ELF-1 (cell line): ENCODE measurements at regions not wholly inside any gene's neighbourhood (a gene's known extent, or its start where the extent isn't known, plus 50 kb on each side); places are given as distances from the start of the nearest gene placed in this dataset.

ENCODE experiments used
- DNase-seq: peaks from one replicate; pipeline ENCODE4 v3.0.0-alpha.2; 2016; ENCODE audit warnings: low read depth, low spot score

DNA sequence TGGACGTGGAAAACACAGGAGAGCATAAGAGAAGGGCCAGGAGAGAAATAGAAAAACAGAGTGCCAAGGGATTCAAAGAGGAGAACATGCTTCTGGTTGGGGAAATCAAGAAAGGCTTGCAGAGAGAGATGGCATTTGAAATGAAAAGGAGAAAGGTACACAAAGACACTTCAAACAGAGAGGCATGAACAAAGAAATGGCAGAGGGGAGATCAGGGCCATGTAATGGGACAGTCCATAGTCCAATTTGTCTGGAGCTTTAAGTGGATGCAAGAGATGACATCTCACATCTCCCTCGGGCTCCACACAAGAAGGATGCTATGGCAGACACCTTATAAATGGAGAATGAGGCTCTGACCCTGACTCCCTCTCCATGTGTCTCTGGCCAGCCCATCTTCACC, 331.1 kb downstream of the MLLT3 start:
- DNase-seq: no peak

DNA sequence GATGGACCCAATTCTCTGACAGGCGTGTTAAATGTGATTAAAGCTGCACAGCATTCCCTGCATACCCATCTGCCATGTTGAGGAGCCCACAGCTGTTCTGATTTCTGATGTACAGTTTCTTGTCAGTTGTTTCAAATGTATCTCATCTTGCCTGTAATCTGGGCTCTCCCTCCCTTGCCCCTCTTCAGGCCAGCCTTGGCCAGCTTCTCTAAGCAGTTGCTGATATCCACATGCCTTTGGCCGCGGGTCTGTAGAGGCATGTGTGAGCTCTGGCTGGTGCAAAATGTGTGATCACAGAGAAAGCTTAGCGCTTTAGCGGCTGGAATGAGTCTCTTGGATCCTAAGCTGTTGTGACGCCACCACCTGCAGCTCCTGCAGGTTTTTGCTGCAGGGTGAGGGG, 332.0 kb downstream of the MLLT3 start:
- peak; percentile 49 for DNase-seq

DNA sequence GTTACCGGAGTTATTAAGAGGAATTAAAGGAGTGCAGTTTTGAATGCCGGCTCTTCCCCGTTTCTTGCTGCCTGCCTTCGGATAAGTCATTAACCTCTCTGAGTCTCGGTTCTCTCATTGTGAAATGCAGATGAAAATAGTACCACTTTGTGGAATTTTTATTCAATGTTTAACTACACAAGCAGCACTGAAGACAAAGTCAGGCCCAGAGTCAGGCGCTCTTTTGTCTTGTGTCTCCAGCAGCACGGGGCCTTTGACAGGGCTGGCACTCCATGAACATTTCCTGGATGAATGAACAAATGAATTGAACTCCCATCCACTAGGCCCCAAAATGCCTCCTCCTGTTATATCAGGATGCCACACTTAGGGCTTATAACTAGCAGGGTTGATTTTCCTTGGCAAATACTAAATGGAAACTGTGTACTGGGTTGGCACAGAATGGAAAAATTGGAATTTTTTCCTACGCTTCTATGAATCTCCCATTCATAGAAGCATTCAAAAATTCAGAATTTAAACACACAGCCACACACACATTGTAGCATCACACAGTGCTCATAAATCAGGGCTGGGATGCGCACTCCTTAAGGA, 332.8 kb downstream of the MLLT3 start:
- no peak for DNase-seq

DNA sequence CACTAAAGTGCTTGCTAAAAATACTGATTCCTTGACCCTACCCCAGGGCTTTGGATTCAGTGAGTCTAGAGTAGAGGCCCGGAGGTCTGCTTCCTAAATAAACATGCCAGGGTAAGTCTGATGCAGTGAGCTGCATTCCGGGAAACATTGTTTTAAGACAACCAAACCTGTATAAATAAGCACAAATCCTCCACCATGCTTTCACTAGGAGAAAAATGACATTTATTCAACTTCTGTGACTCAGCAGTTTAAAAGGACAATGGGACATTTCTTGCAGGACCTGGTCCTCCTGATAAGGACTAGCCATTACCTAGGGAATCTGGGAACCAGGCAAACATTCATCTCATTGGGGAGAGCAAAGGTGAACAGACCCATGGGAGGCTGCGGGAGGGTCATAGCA, 335.3 kb downstream of the MLLT3 start:
- no peak for DNase-seq

DNA sequence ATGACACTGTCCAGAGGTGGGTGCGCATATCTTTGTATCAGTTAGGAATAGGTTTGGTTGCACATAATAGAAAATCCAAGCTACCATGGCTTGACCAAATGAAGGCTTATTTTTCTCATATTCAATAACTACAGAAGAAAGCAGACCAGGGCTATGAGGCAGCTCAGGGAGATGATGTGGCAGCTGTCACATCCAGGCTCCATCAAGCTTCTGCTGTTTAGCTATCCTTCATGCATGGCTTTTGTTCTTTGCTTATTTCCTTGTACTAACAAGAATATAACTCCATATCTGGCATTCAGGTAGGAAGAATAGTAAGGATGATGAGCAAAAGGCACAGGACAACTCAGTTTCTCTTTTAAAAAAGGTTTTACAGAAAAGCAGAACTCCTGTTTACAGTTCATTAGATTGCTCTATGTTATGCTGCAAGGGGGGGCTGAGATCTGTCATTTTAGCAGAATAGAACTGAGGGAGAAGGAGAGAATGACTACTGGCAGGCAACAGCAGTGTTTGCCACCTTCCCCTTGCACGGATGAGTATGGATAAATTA, 336.1 kb downstream of the MLLT3 start:
- no peak for DNase-seq

DNA sequence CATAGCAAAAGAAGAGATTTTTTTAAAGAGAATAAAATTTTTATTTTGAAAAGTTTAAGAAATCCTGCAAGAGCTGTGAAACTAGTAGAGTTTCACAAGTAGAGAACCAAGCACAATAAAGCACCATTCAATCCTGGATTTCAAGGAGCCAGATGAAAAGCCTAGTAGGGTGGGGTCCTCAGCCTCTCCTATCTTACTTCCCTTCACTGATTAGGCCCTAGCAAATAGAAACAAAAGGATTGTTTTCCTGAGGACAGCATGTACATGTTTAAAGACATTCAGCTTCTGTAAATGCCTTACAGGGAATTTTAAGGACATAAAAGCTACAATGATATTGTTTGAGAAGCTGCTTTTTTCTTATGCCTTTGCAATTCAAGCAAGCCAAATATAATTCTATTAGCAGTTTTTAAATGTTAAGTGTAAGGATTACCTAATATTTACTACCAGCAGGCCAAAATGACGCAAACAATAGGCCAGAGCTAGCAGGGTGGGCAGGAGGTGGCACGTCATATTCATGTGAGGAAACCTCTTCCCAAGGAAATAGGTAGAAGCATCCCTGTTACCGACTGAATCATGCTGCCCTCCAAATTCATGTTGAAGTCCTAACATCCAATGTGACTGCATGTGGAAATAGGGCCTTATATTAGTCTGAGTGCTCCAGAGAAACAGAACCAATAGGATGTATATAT, 337.6 kb downstream of the MLLT3 start:
- no peak for DNase-seq

DNA sequence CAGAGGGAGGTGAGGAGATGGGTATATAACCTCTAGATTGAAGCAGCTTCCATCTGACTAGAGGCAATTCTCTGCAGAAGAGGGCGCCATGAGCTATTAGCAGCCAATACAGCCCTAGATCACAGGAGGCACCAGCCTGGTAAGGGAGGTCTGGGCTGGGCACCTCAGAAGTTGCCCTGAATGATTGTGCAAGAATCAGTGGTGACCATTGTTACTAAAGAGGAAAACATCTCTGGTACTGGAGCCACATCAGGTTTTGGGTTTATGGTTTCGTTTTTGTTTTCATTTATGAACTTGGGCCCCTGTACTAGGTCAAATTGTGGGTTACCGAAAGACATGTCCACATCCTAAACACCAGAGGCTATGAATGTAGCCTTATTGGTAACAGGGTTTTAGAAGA, 342.0 kb downstream of the MLLT3 start:
- no peak for DNase-seq

DNA sequence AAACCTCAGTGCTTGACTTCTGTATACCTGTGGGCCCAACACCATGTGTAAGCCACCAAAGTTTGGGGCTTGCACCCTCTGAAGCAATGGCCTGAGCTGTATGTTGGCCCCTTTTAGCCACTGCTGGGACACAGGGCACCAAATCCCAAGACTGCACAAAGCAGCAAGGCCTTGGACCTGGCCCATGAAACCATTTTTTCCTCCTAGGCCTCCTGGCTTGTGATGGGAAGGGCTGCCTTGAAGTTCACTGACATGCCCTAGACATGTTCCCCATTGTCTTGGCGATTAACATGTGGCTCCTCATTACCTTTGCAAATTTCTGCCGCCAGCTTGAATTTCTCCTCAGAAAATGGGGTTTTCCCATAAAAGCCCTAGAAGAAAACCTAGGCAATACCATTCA, 345.5 kb downstream of the MLLT3 start:
- no peak for DNase-seq

DNA sequence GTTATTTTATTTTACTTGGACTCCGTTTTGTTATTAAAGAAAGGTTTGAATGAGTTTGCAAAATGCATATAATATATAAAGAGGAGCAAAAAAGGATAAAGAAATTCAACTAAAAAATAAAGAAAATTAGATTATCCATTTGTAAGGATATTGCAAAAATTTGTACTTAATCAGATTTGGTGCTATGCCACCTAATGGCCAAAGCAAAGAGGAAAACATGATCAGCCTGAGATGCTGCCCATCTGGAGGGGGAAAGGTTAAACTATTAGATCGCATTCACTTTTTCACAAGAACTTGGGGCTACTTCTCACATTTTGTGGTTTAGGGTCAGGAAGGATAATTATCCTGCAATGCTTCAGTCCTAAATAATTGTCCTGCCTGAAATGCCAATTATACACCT, 350.6 kb downstream of the MLLT3 start:
- no peak for DNase-seq

DNA sequence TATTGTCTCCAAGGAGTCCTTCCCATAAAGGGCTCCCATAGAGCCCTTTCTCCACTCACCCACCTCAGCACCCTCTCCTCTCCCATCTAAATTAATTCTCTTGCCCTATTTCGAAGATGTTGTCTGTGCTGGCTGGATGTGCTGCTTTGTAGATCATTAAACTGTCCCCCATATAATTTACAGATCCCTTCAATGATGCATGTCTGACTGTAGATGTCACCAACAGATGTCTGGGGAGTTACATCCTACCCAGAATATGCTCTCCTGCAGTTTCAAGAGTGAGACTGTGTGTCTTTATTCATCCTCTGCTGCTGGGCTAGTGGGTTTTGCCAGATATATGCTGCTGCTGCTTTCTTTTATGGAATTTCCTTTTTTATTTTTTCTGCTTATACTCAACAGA, 351.2 kb downstream of the MLLT3 start:
- DNase-seq: no peak

DNA sequence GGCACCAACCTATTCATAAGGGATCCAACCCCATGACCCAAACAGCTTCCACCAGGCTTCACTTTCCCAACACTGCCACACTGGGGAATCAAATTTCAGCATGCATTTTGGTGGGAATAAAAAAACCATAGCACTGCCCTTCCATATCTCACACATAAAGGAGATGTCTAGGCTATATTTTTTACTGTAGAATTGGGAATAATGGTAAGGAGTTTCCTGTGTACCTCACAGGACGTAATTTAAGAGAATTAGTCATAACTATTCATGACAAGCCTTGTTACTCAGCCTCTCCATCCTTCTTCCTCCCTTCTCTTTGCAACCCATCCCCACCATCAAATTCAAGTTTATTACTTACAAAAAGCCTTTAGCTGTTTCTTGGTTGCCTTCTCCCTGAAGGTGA, 352.1 kb downstream of the MLLT3 start:
- no peak for DNase-seq

DNA sequence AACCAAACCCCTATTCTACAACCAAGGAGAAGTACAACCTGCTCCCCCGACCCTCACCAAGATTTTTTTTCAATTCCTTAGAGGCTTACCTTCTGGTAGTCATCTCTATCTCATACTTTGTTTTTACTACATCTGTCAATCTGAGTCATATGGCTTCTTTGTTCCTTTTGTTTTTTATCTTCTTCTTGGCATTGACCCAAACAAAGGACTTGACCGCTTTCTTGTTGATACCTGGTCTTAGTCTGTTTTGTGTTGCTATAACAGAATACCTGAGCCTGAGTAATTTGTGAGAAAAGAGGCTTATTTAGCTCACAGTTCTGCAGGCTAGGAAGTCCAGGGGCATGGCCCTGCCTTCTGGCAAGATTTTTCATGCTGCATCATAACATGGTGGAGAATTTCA, 352.7 kb downstream of the MLLT3 start:
- DNase-seq: no peak

DNA sequence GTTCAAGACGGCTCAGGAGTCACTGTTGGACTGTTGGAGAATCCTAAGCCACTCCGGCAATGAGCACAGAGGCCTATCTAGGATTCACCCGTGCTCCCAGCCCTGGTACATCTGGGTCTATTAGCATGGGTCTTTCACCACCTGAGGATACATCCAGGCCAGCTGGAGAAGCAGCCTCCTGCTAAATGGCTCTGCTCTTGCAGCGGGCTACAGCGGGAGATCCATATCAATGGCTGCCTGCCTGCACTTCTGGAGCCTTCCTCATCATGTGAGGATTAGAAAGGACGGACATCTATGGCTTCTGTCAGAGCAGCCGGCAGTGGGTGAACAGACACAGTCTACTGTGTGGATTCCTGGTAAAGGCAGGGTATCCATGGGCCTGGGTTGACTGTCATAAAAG, 357.4 kb downstream of the MLLT3 start:
- DNase-seq: no peak

DNA sequence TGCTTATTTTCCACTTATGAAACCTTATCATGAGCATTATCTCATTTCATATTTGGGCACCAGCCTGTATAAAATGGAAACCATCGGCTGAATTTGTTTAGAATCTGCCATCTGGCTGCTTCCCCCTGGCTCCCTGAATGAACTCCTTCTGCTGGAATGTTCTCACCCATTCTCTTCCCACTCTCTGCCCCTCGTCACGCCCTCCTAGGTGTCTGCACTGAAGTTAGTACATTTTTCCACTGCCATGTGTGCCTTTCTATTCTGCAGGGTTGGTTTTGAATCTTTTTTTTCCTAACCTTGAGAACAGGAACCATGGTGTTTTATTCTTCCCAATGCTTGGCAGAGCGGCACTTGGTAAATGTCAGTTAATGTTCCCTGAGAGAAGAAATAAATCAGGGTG, 359.7 kb downstream of the MLLT3 start:
- no peak for DNase-seq

DNA sequence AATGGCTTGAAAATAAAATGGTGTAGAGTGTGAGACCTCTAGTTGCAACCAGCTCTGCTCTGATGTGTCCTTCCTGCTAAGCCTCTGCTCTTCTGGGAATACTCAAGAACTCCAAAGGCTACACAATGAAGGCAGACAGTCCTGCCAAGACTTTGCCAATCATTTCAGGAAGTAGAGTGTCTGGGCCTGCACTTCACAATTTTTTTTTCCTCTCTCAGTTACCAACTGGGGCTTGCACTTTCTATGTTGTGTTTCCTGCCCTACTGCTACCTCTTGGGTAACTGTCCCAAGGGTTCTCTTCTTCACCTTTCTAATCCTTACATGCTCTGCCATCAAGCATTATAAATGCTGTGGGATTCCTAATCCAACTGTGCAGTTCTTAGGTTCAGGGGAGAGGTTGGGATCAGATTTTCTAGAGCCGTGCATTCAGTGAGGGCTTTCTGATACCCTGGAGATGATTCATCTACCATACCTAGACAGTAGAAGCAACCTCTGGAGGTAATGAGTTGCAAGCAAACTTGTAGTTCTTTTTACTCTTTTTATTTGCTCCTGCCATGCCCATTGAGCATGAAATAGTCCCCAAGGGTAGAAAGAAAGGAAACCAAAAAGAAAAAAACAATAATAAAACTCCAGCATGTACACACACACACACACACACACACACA, 365.9 kb downstream of the MLLT3 start:
- no peak for DNase-seq

DNA sequence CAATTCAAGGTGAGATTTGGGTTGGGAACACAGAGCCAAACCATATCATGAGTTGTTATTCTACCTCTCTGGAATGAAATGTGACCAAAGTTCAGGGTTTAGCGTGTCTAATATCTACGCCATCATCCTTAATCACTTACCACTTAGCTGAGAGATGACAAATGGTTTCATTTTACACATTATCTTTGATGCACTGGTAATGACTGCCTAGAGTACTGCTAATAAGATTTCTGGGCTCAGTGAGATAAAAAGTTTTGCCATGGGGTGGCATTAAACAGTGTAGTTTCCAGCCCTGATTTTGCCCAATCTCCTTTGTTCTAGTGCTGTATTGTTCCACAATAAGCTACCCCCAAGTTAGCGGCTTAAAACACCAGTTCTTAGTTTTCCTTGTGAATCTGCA, 367.2 kb downstream of the MLLT3 start:
- no peak for DNase-seq

DNA sequence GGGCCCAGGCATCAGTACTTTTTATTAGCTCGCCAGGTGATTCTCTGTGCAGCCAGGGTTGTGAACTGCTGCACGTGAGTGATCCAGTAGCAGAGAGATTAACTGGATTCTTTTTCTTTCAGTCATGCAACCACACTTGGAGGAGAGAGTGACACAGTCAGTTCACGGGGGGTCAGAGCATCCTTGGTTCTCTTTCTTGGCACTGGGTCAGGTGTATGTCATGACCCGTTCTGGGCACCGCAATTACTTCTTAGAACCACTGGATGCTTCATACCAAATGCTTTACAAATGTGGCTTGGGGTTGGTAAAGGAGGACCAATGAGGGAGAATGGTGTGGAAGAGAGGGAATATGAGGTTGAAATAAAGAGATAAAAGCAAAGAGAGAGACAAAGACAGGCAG, 368.7 kb downstream of the MLLT3 start:
- no peak for DNase-seq

DNA sequence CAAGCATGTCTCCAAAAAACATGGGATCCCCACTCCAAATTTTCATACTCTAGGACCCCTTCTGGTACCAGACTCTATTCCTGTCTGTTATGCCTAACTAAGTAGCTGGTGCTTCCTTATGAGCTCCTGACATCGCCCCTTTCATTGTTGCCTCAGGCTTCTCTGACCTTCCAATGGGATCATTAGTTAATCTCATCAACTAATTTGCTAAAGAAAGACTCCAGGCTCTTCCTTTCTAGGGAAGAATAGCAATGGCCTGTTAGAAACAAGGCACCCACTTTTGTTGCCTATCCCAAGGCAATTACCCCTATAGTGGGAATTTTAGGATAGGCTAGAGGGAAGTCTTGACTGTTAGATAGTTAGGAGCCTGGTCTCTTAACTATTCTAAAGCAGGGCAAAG, 369.5 kb downstream of the MLLT3 start:
- DNase-seq: peak; percentile 58

DNA sequence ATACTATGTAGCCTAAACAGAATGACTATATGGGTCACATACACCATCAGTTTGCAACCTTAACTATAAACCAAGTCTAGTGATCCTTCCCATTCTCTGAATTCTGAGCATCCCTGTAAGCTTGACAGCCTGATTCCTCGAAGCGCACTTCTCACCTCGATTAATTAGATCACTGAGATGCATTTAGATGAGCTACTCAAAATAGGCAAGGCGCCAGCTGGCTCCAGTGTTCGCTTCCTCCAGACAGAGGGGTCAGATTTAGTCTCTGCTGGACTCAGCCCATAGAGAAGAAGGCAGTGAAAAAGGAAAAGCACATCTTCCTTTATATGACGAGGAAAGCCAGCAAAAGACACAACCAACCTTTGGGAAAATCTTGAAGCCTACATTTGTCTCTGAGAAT, 371.5 kb downstream of the MLLT3 start:
- DNase-seq: no peak

DNA sequence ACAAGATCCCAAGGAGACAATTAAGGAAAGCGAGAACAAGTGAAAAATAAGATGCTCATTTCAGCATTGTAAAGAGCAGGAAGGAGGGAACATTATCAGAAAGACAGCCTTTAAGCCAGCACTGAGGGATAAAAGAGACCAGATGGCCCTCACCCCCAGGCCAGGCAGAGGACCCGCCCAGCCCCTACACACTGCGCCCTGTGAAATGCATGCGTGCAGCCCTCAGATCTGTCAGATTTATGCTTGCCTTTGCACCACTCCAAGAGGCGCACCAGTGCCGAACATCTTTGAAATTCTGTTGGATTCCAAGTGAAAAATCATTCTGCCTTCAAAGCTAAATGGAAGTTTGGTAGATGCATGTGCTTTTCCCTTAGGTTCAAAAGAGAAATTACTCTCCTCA, 378.0 kb downstream of the MLLT3 start:
- peak; percentile 40 for DNase-seq

DNA sequence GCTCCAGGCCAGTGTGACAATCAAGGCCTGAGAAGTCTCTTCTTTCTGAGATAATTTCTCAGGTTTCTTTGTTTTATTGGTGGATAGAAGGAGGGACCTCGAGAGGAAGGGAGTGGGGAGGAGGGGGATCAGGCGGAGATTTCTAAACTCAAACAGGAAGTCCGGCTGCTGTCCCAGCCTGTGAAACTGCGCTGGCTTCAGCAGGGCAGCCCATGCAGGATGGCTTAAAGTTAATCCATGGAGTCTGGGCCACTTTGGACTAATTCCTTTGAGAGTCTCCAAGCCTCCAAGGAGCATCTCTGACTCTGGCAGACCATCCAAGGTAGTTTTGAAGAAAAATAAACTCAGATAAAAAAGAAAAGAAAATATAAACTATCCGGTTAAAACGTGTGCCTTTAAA, 378.5 kb downstream of the MLLT3 start:
- peak; percentile 56 for DNase-seq

DNA sequence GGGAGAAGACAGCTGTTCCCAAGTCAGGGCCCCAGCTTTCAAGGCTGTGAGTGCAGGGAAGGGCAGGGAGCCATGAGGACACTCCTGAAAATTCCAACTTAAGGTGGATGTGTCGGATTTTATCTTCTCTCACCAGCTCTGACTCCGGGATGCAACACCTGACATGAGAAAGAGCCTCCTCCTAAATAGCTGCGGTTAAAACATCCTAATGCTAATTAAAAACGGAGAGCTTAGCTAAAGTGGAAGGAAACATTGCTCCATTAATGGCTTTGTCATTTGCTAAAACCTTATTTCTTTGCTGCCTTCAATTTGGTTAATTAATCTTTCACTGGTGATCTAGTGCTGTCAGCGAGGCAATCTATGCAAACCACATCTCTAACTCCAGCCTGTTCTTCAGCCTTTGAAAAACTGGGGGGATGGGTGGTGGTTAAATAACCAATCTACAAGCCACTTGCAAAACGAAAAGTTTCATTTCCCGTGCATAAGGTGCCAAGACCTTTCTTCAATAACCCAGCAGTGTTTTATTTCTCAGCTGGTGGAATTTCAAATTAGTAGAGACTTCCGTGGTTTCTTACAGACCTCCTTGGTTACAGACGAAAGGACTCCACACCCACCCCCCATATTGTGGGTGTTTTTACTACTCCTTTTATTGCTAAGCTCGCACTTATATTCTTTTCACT, 379.6 kb downstream of the MLLT3 start:
- no peak for DNase-seq

DNA sequence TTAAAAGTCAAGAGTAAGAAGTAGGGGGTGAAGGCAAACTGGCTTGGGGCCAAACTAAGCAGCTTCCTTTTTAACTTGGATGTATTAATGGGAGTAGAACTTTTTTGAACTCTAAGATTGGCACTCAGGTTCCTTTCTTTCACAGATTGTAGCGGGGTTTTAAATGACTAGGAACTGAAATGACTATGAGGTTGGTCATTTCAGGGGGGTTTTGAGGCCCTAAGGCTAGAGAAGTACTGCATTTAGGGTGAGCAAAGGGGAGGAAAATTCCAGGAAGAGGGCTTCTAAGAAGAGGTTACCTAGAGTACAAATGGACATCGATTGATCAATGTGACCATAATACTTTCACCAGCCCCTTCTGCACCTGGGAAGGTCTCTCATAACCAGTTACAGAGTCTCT, 381.8 kb downstream of the MLLT3 start:
- no peak for DNase-seq
